Cardiac fibroblast (primary cell): ENCODE measurements at regions not wholly inside any gene's neighbourhood (a gene's known extent, or its start where the extent isn't known, plus 50 kb on each side); places are given as distances from the start of the nearest gene placed in this dataset.

Experiments used
- DNase-seq, 2 donors: peaks; one replicate each; pipeline versions ENCODE4 v3.0.0 to v3.0.0-alpha.2; 2010; ENCODE audit warnings: low read depth in 2 of 2
- H3K4me3 ChIP-seq, 2 donors: replicated peaks in 1 of 2; 1 replicate in 1 of 2; 2 replicates in 1 of 2; pipeline ENCODE4 v1.5.1; 2011; ENCODE audit warnings: low read depth in 2 of 2, low read length in 2 of 2, mild to moderate bottlenecking in 2 of 2, moderate library complexity in 1 of 2
- CTCF ChIP-seq: IDR thresholded peaks from one replicate; pipeline ENCODE4 v1.5.1; 2011; ENCODE audit warnings: low read depth, mild to moderate bottlenecking, low read length, inconsistent platforms

DNA sequence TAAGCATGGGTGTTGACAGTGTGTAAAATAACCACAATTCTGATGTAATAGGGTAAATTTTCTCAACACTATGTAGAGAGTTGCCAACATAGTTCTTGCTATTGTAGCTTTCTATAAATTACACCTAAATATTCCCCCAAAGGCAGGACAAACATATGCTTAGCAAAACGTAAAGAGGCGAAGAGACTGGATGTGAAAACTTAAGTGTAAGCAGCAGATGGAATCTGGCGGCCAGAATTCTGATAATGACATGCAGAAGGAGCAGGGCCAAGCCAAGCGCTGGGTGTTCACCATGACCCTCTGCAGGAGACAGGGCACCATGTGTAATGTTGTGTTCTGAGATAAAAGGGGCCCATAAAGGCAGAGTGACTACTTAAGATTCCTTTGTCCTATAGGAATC is 105.2 kb upstream of the ZNF521 start:
- DNase-seq = no peak
- H3K4me3 ChIP-seq = no peak overlapping the region
- TF ChIP-seq CTCF = no peak

GRCh38 chr18:25456334-25457010 is 104.5 kb upstream of the ZNF521 start:
- H3K4me3 ChIP-seq = no peak overlapping the region
- DNase-seq = no peak
- no peak for TF ChIP-seq CTCF

- no peak for TF ChIP-seq CTCF
- no peak for DNase-seq
- no peak overlapping the region for H3K4me3 ChIP-seq
Observed at GRCh38 chr18:25455646-25456045, 103.7 kb upstream of the ZNF521 start.

GRCh38 chr18:25455159-25455558 is 103.2 kb upstream of the ZNF521 start:
- no peak for DNase-seq
- no peak for TF ChIP-seq CTCF
- no peak overlapping the region for H3K4me3 ChIP-seq

DNA sequence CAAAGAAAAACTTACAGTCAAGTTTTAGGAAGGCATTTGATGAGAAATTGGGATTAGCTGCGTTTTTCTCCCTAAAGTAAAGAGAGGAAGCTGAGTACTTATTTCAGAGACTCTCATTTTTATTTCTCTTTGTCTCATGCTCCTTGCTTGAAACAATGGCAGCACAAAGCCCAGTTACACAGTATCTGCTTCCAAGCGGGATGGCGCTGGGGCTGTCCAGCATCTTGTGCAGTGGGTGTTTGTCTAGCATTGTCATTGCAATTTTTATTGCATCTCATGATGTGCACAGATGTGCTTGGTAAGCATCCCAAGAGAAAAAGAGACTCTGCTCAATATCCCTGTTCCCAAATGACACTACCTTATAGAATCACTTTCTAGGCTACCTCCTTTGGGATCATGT is 102.8 kb upstream of the ZNF521 start:
- no peak for DNase-seq
- H3K4me3 ChIP-seq = no peak overlapping the region
- no peak for TF ChIP-seq CTCF

GRCh38 chr18:25454270-25454659 is 102.3 kb upstream of the ZNF521 start:
- DNase-seq = no peak
- no peak overlapping the region for H3K4me3 ChIP-seq
- TF ChIP-seq CTCF = no peak
